DOHH2 (cell line): ENCODE measurements at regions not wholly inside any gene's neighbourhood (a gene's known extent, or its start where the extent isn't known, plus 50 kb on each side); places are given as distances from the start of the nearest gene placed in this dataset.

Source experiments
- H3F3A ChIP-seq: fragments of 200-600 bp; sonication (generic), shearing (Covaris generic); 2 replicates; pipeline ENCODE4 v1.6.0; 2016; ENCODE audit warnings: antibody characterized with exemption, mild to moderate bottlenecking; ENCODE audit not compliant: control insufficient read depth, insufficient read depth
- H3K27ac ChIP-seq: fragments of 200-600 bp; sonication (generic); 2 replicates; pipeline ENCODE4 v1.5.1; 2014; ENCODE audit warnings: low read depth, mild to moderate bottlenecking, low read length, moderate library complexity
- H3K27me3 ChIP-seq: fragments of 200-600 bp; sonication (generic); 2 replicates; pipeline ENCODE4 v1.6.1; 2014; ENCODE audit warnings: mild to moderate bottlenecking, low read length, mixed read lengths; ENCODE audit not compliant: control insufficient read depth
- H3K36me3 ChIP-seq: fragments of 200-600 bp; sonication (generic); 2 replicates; pipeline ENCODE4 v1.6.1; 2014; ENCODE audit warnings: mild to moderate bottlenecking, low read length, moderate library complexity, mixed read lengths; ENCODE audit not compliant: control insufficient read depth
- H3K4me1 ChIP-seq: fragments of 200-600 bp; sonication (generic); 2 replicates; pipeline ENCODE4 v1.6.1; 2014; ENCODE audit warnings: mild to moderate bottlenecking, low read length, mixed read lengths; ENCODE audit not compliant: control insufficient read depth
- H3K4me2 ChIP-seq: fragments of 200-600 bp; sonication (generic); 2 replicates; pipeline ENCODE4 v1.6.0; 2014; ENCODE audit warnings: mild to moderate bottlenecking, low read length, moderate library complexity
- H3K4me3 ChIP-seq: fragments of 200-600 bp; sonication (generic); 2 replicates; pipeline ENCODE4 v1.5.1; 2014; ENCODE audit warnings: mild to moderate bottlenecking, low read length, mixed read lengths
- H3K79me2 ChIP-seq: fragments of 200-600 bp; sonication (generic); 2 replicates; pipeline ENCODE4 v1.6.1; 2014; ENCODE audit warnings: mild to moderate bottlenecking, low read length, mixed read lengths; ENCODE audit not compliant: control insufficient read depth
- H3K9me2 ChIP-seq: fragments of 200-600 bp; sonication (generic); replicated peaks from 2 replicates; pipeline ENCODE4 v1.6.1; 2014; ENCODE audit warnings: mild to moderate bottlenecking, low read length, mixed read lengths; ENCODE audit not compliant: control insufficient read depth
- H3K9me3 ChIP-seq: fragments of 200-600 bp; sonication (generic); 2 replicates; pipeline ENCODE4 v1.6.1; 2014; ENCODE audit warnings: antibody characterized with exemption, low read length, mixed read lengths; ENCODE audit not compliant: control insufficient read depth, insufficient read depth
- H4K20me1 ChIP-seq: fragments of 200-600 bp; sonication (generic); 2 replicates; pipeline ENCODE4 v1.6.0; 2014; ENCODE audit warnings: low read depth, mild to moderate bottlenecking, antibody characterized with exemption, low read length, moderate library complexity; ENCODE audit not compliant: control insufficient read depth, insufficient read depth
- EZH2phosphoT487 ChIP-seq: fragments of 200-600 bp; sonication (generic); IDR thresholded peaks from 2 replicates; pipeline ENCODE4 v1.6.1; 2017; ENCODE audit warnings: borderline replicate concordance, mild to moderate bottlenecking, antibody characterized with exemption, low read length, moderate library complexity, mixed read lengths
- TF ChIP-seq, protein P1 (sequence below): fragments of 200-600 bp; sonication (generic); IDR thresholded peaks from one replicate; pipeline ENCODE4 v1.5.1; 2014; ENCODE audit warnings: antibody characterized with exemption, mild to moderate bottlenecking, low read depth, low read length; ENCODE audit not compliant: poor library complexity, severe bottlenecking

DNA sequence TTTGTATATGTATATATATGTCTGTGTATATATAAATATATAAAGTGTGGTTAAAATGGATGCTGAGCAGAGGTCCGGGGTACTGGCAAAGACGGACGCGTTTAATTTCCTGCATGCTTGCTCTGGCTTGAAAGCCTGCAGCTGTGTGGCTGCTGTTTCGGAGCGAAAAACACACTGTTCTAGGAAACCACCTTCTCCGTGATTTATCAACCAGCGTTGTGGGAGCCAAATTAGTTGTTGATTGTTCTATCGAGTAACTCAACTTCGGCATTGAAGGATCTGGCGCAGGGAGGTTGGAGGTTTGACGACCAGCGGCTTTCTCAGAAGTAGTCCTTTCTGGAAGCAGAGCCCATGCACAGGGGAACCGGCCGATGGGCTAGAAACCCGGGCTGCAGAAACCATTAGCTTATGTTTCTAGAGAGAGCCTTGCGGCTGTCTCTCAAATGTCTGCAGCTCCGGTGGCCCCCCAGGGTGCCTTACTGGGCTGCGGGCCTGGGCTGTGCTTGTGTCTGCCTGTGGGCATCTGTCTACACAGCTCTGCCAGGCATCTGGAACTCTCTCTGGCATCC lies 81.8 kb downstream of the EDN3 start:
- Histone ChIP-seq H3K4me2 (no peak overlapping the region), H3K79me2 (no peaks in the 10 kb centered on the region), H3K27ac (no peak overlapping the region), H3K4me1 (peaks cover 8% of the 10 kb centered on the region; the same call in 1 of the 2 replicates), H3K9me3 (no peaks in the 10 kb centered on the region), H4K20me1 (no peaks in the 10 kb centered on the region), H3K27me3 (peaks cover 3% of the 10 kb centered on the region), H3K9me2 (no peaks in the 10 kb centered on the region), H3F3A (no peaks in the 10 kb centered on the region), H3K4me3 (no peak overlapping the region), H3K36me3 (no peaks in the 10 kb centered on the region)
- TF ChIP-seq, protein P1, sequence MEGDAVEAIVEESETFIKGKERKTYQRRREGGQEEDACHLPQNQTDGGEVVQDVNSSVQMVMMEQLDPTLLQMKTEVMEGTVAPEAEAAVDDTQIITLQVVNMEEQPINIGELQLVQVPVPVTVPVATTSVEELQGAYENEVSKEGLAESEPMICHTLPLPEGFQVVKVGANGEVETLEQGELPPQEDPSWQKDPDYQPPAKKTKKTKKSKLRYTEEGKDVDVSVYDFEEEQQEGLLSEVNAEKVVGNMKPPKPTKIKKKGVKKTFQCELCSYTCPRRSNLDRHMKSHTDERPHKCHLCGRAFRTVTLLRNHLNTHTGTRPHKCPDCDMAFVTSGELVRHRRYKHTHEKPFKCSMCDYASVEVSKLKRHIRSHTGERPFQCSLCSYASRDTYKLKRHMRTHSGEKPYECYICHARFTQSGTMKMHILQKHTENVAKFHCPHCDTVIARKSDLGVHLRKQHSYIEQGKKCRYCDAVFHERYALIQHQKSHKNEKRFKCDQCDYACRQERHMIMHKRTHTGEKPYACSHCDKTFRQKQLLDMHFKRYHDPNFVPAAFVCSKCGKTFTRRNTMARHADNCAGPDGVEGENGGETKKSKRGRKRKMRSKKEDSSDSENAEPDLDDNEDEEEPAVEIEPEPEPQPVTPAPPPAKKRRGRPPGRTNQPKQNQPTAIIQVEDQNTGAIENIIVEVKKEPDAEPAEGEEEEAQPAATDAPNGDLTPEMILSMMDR, result no peak
- TF ChIP-seq EZH2phosphoT487, result no peak

DNA sequence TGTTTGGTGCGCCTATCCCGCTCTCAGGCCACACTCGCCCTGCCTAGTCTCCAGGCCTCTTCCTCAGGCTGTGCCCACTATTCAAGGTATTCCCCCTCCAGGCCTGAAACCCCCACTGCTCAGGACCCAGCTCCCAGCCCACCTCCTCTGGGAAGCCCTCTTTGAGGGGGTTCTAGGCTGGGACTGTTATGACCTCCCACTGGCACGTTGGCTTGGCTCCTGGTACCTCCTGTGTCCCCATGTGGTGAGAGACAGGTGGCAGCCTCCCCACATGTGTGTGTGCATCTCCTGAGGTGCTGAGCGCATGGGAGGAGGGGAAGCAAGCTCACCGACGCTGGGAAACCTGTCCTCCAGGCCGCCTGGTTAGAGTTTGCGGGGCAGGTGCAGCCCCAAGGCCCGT lies 82.5 kb downstream of the EDN3 start:
- Histone ChIP-seq H3K27ac (no peak overlapping the region), H4K20me1 (no peaks in the 10 kb centered on the region), H3K27me3 (peaks cover 2% of the 10 kb centered on the region; the same call in 1 of the 2 replicates), H3K79me2 (no peaks in the 10 kb centered on the region), H3K9me3 (no peaks in the 10 kb centered on the region), H3K4me3 (no peak overlapping the region), H3K4me1 (peaks cover 8% of the 10 kb centered on the region; the same call in 1 of the 2 replicates), H3K9me2 (no peaks in the 10 kb centered on the region), H3K4me2 (no peak overlapping the region), H3K36me3 (no peaks in the 10 kb centered on the region), H3F3A (no peaks in the 10 kb centered on the region)
- TF ChIP-seq, protein P1, result no peak
- TF ChIP-seq EZH2phosphoT487, result no peak

DNA sequence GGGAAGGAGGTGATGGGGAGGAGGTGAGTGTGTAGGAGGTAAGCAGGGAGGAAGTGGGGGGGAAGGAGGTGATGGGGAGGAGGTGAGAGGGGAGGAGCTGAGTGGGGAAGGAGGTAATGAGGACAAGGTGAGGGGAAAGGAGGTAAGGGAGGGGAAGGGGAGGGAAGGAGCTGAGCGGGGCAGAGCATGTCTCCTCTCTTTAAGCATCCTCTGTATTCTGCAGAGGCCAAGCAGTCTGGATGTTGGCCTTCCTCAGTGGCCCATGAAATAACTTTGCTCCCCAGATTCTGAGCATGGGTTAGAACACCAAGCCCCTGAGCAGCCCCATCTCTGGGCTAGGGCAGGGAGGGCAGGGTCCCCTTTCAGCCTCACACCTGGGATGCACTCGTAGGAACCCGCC lies 84.6 kb downstream of the EDN3 start:
- Histone ChIP-seq H3K79me2 (no peaks in the 10 kb centered on the region), H3F3A (no peaks in the 10 kb centered on the region), H3K36me3 (no peaks in the 10 kb centered on the region), H3K27ac (no peak overlapping the region), H3K4me3 (no peak overlapping the region), H3K4me1 (peaks cover 8% of the 10 kb centered on the region; the same call in 1 of the 2 replicates), H3K27me3 (no peaks in the 10 kb centered on the region; the same call in 1 of the 2 replicates), H4K20me1 (no peaks in the 10 kb centered on the region), H3K4me2 (no peak overlapping the region), H3K9me3 (no peaks in the 10 kb centered on the region), H3K9me2 (no peaks in the 10 kb centered on the region)
- TF ChIP-seq, protein P1, result no peak
- no peak for TF ChIP-seq EZH2phosphoT487
